ENCODE measurements at regions not wholly inside any gene's neighbourhood (a gene's known extent, or its start where the extent isn't known, plus 50 kb on each side); places are given as distances from the start of the nearest gene placed in this dataset.
"Not testable (repeated sequence)": the region's sequence is repeated elsewhere in the genome, so short reads cannot be mapped to it uniquely, and the experiment has no call there.

DNA sequence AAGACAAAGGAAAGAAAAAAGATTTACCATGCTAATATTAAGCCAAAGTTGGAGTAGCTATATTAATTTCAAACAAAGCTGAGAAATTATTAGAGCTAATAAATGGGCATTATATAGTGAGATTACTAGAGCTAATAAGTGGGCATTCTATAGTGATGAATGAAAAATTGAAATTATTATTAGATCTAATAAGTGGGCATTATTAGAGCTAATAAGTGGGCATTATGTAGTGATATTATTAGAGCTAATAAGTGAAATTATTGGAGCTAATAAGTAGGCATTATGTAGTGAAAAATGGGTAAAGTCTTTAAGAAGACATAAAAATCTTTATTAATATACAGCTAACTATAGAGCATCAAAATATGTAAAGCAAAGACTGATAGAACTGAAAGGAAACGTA is 745.7 kb downstream of the TRIB2 start:
- no peak for DNase-seq

DNA sequence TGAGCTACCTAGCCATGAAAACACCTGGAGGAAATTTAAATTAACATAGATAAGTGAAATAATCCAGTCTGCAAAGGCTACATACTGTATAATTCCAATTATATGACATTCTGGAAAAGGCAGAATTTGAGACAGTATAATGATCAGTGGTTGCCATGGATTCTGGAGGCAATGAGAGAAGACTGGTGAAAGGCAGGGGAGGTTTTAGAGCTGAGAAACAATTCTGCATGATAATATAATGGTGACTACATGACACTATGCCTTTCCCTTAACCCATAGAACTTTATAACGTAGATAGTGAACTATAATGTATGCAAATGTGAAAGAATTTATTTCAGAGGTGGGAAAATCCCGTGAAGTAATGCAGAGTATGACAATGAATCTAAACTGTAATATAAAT is 749.3 kb downstream of the TRIB2 start:
- no peak for DNase-seq

DNA sequence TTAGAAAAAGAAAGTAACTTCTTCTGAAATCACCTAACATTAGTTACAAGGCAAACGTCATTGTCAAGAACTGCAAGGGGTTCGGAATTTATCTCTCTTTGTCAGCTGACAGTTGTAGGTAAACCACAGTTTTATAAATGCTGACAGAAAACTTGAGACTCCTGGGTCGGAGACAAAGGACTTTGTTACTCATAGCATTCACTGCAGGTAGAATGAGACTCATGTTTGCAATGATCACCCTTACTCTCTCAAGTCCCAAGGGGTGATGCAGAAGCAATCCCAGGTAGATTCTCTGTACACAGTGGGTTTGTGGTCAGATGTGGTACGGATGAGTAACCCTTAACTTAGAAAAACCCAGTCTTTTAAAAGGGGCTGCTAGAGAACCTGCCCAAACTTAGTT is 757.8 kb downstream of the TRIB2 start:
- no peak for DNase-seq

DNA sequence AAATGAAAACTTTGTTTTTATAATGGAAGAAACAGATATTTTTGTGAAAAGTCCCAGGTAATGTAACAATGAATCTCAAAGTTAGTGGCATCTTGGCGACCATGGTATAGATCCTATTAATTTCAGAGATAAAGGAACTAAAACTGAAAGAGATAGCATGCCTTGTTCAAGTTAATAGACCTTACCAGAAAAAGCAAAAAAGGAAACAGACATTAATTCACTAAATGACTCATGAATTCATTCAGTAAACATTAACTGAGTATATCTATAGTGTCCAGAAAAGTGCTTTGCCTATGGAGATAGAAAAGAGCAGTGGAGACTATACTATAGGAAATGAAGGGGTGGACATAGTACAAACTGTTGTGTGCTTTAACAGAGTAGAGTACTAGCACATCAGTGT is 763.3 kb downstream of the TRIB2 start:
- no peak for DNase-seq

DNA sequence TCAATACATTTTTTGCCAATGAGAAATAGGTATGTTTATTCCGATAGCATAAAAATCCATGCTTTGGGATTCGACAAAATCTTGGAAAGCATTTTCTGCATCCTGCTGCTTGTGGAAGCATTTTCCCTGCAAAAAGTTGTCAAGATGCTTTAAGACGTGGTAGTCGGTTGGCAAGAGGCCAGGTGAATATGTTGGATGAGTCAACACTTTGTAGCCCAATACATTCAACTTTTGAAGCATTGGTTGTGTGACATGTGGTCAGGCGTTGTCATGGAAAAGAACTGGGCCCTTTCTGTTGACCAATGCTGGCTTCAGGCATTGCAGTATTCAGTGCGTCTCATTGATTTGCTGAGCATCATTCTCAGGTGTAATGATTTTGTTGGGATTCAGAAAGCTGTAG is 764.5 kb downstream of the TRIB2 start:
- DNase-seq: no peak

DNA sequence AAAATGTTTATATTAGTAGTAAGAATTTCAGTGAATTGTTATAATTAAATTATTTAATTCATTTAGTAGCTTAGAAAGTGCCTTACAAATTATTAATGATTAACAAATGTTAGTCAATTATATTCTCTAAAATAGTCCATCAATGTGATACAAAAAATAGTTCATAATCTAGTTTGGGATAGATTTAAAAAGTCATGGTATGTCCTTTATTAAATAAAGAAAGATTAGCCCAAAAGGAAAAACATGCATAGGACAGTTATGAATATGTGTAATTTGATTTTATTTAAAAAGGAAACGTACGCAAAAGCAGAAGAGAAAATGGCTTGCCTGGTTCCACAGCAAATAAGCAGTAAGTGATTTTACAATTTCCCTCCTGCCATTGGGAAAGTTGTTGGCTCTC is 768.5 kb downstream of the TRIB2 start:
- no peak for DNase-seq

DNA sequence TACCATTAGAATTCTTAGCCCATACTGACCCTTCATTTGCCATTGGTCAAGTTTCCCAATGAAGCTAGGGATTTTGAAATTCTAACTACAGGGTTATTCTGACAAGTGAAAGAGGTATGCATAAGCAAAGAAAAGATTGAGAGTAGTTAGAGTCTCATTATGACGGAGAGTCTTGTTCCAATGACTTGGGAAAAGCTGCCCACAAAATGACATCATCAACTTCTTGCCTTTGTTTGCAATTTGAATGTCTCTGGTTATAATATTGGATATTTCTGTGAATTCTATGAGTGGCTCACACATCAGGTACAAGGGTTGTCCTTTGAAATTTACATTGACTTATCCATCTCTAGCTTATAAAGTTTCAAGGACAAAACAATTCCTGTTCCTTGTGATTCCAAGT is 772.2 kb downstream of the TRIB2 start:
- no peak for DNase-seq

GRCh38 chr2:13492262-13492661 is 775.5 kb downstream of the TRIB2 start:
- DNase-seq: no peak

DNA sequence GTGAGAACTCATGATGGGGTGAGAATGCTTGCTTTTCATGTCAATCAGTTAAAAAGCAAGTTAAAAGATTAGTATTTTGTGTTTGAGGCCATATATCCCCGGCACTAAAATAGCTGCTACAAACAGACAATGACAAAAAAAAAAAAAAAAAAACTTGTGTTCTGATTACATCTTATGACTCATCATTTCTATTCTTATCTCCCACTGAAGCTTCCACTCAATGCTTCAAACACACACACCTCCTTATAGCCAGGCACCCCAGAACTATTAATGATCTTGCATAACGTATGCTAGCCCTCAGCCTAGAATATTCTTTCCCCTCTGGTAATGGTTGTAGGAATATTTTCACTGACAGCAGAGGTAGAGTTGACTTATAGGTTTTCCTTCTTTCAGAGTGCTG is 778.3 kb downstream of the TRIB2 start:
- no peak for DNase-seq

GRCh38 chr2:13504808-13505207 is 788.1 kb downstream of the TRIB2 start:
- no peak for DNase-seq

DNA sequence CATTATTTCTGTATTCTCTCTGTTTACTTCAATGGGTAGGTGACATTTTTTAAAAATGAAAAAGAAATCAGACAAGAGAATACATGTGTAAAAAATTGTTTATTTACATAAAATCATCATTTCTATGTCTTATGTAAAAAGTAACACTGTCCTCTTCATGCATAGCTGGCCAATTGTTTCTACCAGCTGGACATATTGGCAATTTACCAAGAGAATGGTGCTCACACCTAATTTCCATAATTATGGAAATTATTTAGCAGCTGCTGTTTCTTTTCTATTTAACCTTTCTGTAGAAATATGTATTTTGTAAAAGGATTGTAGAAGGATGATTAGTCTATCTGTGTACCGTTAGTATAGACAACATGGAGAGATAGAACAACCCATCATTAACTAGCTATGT is 791.9 kb downstream of the TRIB2 start:
- DNase-seq: no peak

DNA sequence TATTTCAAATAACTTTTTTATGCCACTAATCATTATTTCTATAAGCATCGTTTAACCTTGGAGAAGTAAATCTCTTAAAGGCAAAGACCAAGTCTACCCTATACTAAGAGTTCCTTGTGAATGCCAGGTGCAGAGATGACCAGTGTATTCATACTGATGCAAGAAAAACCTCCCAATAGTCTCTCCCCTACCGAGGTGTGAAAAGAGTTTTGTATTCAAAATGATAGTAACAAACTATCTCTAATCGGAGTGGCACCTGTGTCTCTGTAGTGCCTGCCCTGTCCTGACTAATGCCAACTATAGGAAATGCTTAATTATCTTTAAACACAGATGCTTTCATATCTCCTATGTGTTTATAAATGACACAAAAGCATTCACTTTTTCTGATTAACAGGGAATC is 798.5 kb downstream of the TRIB2 start:
- no peak for DNase-seq

DNA sequence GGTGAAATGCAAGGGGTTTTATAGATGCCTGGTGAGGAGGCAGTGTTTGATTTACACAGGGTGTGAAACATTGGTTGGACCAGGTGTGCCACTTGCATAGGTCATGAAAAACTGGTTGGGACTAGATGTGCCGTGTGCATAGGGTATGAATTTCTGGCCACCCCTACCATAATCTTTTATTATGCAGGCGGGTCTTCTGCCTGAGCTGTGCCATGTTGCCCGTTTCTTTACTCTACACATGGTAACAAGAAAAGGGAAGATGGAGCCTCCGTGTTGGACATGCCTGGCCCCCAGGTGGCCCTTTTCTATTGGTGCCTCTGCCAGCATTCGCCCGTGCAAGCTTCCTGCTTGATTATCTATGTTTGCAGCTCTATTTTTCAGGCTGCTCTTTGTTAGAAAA is 805.4 kb downstream of the TRIB2 start:
- no peak for DNase-seq

GRCh38 chr2:13522917-13523821 is 806.4 kb downstream of the TRIB2 start:
- DNase-seq: no peak

DNA sequence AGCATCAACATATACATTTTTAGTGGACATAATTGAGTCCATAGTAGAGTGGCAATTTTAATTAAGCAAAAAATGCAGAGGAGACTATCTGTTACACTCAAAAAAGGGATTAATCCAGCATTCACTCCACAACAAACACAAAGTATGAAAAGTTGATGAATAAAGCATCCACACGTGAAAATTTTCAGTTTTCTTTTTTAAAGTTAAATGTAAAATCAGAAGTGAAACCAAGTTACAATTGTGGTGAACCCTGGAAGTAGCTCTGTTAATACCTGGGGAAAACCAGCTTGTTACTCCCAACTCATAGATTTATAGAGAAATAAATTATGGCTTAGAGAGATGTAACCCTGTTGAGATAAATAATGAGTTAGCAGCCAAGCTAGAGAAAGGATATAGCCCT is 807.8 kb downstream of the TRIB2 start:
- no peak for DNase-seq

- DNase-seq: not testable (repeated sequence)
Observed at GRCh38 chr2:13531735-13532410, 815.1 kb downstream of the TRIB2 start.

- not testable (repeated sequence) for DNase-seq
Observed at GRCh38 chr2:13532781-13533523, 816.2 kb downstream of the TRIB2 start.

GRCh38 chr2:13533524-13533922 is 816.8 kb downstream of the TRIB2 start:
- no peak for DNase-seq

- no peak for DNase-seq
Observed at GRCh38 chr2:13536941-13537340, 820.2 kb downstream of the TRIB2 start.

DNA sequence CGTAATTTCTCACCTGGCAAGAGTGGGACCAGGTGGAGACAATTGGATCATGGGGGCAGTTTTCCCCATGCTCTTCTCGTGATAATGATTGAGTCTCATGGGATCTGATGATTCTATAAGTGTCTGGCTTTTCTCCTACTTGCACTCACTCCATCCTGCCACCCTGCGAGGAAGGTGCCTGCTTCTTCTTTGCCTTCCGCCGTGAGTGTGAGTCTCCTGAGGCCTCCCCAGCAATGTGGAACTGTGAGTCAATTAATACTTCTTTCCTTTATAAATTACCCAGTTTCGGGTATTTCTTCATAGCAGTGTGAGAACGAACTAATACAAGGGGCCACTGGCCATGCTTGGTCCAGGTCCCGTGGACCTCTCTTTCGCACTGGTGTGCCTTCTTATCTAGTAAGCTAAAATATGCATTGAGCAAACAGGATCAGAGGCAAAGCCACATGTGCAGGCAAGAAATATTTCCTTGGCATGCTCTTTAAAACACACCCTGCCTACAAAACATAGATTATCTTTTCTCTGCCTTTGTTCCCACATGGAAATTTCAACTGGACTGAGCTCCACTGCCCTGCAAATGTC is 821.1 kb downstream of the TRIB2 start:
- DNase-seq: no peak

- no peak for DNase-seq
Observed at GRCh38 chr2:13539296-13539695, 822.6 kb downstream of the TRIB2 start.

- DNase-seq: no peak
Observed at GRCh38 chr2:13542061-13542460, 825.3 kb downstream of the TRIB2 start.

GRCh38 chr2:13542642-13543041 is 825.9 kb downstream of the TRIB2 start:
- no peak for DNase-seq
